ENCODE measurements at regions not wholly inside any gene's neighbourhood (a gene's known extent, or its start where the extent isn't known, plus 50 kb on each side); places are given as distances from the start of the nearest gene placed in this dataset.

DNA sequence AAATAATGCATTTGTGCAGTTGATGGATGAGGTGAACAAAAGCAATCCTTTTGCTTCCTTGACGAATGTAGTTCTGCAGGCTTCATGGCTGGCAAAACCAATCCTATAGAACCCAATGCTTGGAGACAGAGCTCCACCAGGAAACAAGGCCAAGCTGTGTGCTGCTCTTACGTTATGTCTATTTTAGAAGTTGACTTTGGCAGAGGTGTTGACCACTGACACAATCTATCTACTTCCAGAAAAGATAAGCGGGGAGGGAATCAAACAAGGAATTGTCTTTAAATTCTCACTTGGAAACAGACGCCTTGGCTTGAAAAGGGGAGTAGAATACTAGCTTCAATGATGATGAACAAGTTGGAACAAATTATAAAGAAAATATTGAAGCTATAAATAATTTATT lies 211.2 kb downstream of the SETD4 start:
- POLR2A ChIA-PET = no interaction called here
- no peaks in the 10 kb centered on the region for H4K20me1 ChIP-seq (ENCODE audit: insufficient read depth)
- H3K36me3 ChIP-seq (replicated peaks in 1 of 2; ENCODE audit: control insufficient read depth in 1 of 2, insufficient read depth in 2 of 2, low read length in 1 of 2) = no peaks in the 10 kb centered on the region
- H3K4me1 ChIP-seq (ENCODE audit: control insufficient read depth in 1 of 2, insufficient read depth in 2 of 2, low read depth in 1 of 2, low read length in 1 of 2) = peaks cover 0 to 8% of the 10 kb centered on the region in 2 experiments; a peak in 2 of 4 replicates
- H3K27ac ChIP-seq (ENCODE audit: low read depth in 2 of 2, low read length in 1 of 2) = no peak overlapping the region
- CTCF ChIA-PET = interaction anchor here (0.7 to 3.9 kb wide), 3 partner anchors 9 to 13 kb away, joined by 3 to 23 read pairs (median 3); no protein-coding TSS in a partner anchor
- DNase-seq = no peak
- H3K4me3 ChIP-seq (ENCODE audit: low read depth in 2 of 2, low read length in 1 of 2) = no peak overlapping the region
- H3K4me2 ChIP-seq = no peak overlapping the region
- no peaks in the 10 kb centered on the region; the same call in 1 of the 2 replicates for H3K27me3 ChIP-seq (ENCODE audit: insufficient read depth)
- H2AFZ ChIP-seq (ENCODE audit: low read depth) = no peak overlapping the region
- 51% methylated on average over 4 of the region's 4 CpGs for WGBS (ENCODE audit: low lambda C conversion rate)
- peaks cover 3% of the 10 kb centered on the region for H3F3A ChIP-seq (replicated peaks; ENCODE audit: insufficient read depth)
- H3K79me2 ChIP-seq (ENCODE audit: insufficient read depth) = no peaks in the 10 kb centered on the region
- H3K9me2 ChIP-seq = no peaks in the 10 kb centered on the region
- H3K9me3 ChIP-seq = no peaks in the 10 kb centered on the region
- H3K9ac ChIP-seq = no peak overlapping the region
- TF ChIP-seq RCOR1 (IDR thresholded peaks at IDR 0.05; ENCODE audit: low read length) = no peak
- no peak for TF ChIP-seq EP300 (IDR thresholded peaks at IDR 0.05; ENCODE audit: borderline replicate concordance in 1 of 2, low read depth in 1 of 2, low read length in 1 of 2)
- no peak for TF ChIP-seq FOSL2 (IDR thresholded peaks at IDR 0.05; ENCODE audit: borderline replicate concordance, low read depth)
- no peak for TF ChIP-seq YY1 (IDR thresholded peaks at IDR 0.05; ENCODE audit: low read depth)
- no peak for TF ChIP-seq NFIC (IDR thresholded peaks at IDR 0.05; ENCODE audit: borderline replicate concordance)
- no peak for TF ChIP-seq FOXM1 (IDR thresholded peaks at IDR 0.05; ENCODE audit: low read depth)

DNA sequence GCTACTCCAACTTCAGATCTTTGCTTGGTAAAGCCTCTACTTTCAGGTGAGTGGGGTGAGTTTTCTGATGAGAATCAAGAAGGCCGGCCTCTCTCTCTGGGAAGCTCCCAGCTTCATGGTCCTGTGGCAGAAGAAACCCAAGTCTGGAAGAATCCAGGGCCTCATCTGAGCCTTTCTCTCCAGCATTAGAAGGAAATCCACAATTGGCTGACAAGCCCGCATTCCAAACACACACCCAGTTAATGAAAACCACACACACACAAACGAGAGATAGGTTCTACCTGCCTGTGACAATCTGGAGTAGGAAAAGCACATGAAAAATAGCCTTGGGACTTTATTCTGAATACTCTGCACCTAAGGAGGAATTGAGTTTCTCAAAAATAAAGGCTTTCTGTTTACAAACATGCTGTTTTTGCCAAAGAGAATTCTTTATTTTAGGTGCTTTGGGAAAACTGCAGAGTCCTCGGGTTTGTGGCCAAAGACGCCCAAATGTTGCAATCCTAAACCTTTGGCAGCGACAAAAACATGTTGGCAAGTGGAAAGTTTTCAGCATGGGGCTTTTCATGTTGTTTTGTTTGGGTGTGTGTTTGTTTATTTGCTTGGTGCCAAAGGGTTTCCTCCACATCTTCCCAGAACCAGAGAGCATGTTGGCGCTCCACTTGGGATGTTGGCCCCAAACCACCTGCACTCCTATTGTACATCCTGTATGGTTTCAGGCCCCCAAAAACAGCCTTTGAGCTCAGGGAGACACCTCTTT lies 216.2 kb downstream of the SETD4 start:
- H3K27me3 ChIP-seq (ENCODE audit: insufficient read depth) = no peaks in the 10 kb centered on the region; the same call in 1 of the 2 replicates
- no peaks in the 10 kb centered on the region for H4K20me1 ChIP-seq (ENCODE audit: insufficient read depth)
- DNase-seq = no peak
- POLR2A ChIA-PET = no interaction called here
- 35% methylated on average over 7 of the region's 7 CpGs for WGBS (ENCODE audit: low lambda C conversion rate)
- no peaks in the 10 kb centered on the region for H3K9me3 ChIP-seq
- no peak overlapping the region for H3K9ac ChIP-seq
- H3K4me1 ChIP-seq (ENCODE audit: control insufficient read depth in 1 of 2, insufficient read depth in 2 of 2, low read depth in 1 of 2, low read length in 1 of 2) = no peaks in the 10 kb centered on the region
- no peak overlapping the region for H3K4me3 ChIP-seq (ENCODE audit: low read depth in 2 of 2, low read length in 1 of 2)
- H3K4me2 ChIP-seq = no peak overlapping the region
- no peaks in the 10 kb centered on the region for H3K36me3 ChIP-seq (replicated peaks in 1 of 2; ENCODE audit: control insufficient read depth in 1 of 2, insufficient read depth in 2 of 2, low read length in 1 of 2)
- no peak overlapping the region for H2AFZ ChIP-seq (ENCODE audit: low read depth)
- H3K79me2 ChIP-seq (ENCODE audit: insufficient read depth) = no peaks in the 10 kb centered on the region
- TF ChIP-seq ELF1 (IDR thresholded peaks at IDR 0.05) (no peak), GABPA (IDR thresholded peaks at IDR 0.05; ENCODE audit: low read depth) (no peak), CHD2 (IDR thresholded peaks at IDR 0.05; ENCODE audit: low read length, partially characterized antibody) (no peak), RFX5 (IDR thresholded peaks at IDR 0.05; ENCODE audit: low read length) (no peak), EZH2phosphoT487 (IDR thresholded peaks at IDR 0.05; ENCODE audit: borderline replicate concordance, low read depth) (no peak), FOXM1 (IDR thresholded peaks at IDR 0.05; ENCODE audit: low read depth) (no peak), RCOR1 (IDR thresholded peaks at IDR 0.05; ENCODE audit: low read length) (no peak), GATA2 (CRISPR knock-in tag; IDR thresholded peaks at IDR 0.05) (no peak), POLR2AphosphoS5 (IDR thresholded peaks at IDR 0.05; ENCODE audit: low read depth, low read length) (no peak), YY1 (IDR thresholded peaks at IDR 0.05; ENCODE audit: low read depth) (no peak), FOSL2 (IDR thresholded peaks at IDR 0.05; ENCODE audit: borderline replicate concordance, low read depth) (no peak), JUND (IDR thresholded peaks at IDR 0.05) (no peak), MXI1 (IDR thresholded peaks at IDR 0.05; ENCODE audit: low read depth, low read length) (no peak), MEF2A (IDR thresholded peaks at IDR 0.05; ENCODE audit: borderline replicate concordance, low read depth) (no peak), SIN3A (IDR thresholded peaks at IDR 0.05; ENCODE audit: borderline replicate concordance, low read depth, low read length) (no peak)
- TF ChIP-seq, protein P1, sequence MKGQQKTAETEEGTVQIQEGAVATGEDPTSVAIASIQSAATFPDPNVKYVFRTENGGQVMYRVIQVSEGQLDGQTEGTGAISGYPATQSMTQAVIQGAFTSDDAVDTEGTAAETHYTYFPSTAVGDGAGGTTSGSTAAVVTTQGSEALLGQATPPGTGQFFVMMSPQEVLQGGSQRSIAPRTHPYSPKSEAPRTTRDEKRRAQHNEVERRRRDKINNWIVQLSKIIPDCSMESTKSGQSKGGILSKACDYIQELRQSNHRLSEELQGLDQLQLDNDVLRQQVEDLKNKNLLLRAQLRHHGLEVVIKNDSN (IDR thresholded peaks at IDR 0.05; ENCODE audit: borderline replicate concordance, low read depth) = no peak
- TF ChIP-seq, protein P2, sequence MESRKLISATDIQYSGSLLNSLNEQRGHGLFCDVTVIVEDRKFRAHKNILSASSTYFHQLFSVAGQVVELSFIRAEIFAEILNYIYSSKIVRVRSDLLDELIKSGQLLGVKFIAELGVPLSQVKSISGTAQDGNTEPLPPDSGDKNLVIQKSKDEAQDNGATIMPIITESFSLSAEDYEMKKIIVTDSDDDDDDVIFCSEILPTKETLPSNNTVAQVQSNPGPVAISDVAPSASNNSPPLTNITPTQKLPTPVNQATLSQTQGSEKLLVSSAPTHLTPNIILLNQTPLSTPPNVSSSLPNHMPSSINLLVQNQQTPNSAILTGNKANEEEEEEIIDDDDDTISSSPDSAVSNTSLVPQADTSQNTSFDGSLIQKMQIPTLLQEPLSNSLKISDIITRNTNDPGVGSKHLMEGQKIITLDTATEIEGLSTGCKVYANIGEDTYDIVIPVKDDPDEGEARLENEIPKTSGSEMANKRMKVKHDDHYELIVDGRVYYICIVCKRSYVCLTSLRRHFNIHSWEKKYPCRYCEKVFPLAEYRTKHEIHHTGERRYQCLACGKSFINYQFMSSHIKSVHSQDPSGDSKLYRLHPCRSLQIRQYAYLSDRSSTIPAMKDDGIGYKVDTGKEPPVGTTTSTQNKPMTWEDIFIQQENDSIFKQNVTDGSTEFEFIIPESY (IDR thresholded peaks at IDR 0.05; ENCODE audit: borderline replicate concordance, low read depth) = no peak
- TF ChIP-seq, protein P3, sequence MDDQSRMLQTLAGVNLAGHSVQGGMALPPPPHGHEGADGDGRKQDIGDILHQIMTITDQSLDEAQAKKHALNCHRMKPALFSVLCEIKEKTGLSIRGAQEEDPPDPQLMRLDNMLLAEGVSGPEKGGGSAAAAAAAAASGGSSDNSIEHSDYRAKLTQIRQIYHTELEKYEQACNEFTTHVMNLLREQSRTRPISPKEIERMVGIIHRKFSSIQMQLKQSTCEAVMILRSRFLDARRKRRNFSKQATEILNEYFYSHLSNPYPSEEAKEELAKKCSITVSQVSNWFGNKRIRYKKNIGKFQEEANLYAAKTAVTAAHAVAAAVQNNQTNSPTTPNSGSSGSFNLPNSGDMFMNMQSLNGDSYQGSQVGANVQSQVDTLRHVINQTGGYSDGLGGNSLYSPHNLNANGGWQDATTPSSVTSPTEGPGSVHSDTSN (IDR thresholded peaks at IDR 0.05) = no peak
- TF ChIP-seq, protein P4, sequence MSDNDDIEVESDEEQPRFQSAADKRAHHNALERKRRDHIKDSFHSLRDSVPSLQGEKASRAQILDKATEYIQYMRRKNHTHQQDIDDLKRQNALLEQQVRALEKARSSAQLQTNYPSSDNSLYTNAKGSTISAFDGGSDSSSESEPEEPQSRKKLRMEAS (IDR thresholded peaks at IDR 0.05; ENCODE audit: low read depth) = no peak
- TF ChIP-seq, protein P5, sequence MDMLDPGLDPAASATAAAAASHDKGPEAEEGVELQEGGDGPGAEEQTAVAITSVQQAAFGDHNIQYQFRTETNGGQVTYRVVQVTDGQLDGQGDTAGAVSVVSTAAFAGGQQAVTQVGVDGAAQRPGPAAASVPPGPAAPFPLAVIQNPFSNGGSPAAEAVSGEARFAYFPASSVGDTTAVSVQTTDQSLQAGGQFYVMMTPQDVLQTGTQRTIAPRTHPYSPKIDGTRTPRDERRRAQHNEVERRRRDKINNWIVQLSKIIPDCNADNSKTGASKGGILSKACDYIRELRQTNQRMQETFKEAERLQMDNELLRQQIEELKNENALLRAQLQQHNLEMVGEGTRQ (IDR thresholded peaks at IDR 0.05; ENCODE audit: borderline replicate concordance, low read depth, low read length) = no peak
- H3K27ac ChIP-seq (ENCODE audit: low read depth in 2 of 2, low read length in 1 of 2) = no peak overlapping the region
- no peaks in the 10 kb centered on the region for H3K9me2 ChIP-seq
- H3F3A ChIP-seq (replicated peaks; ENCODE audit: insufficient read depth) = no peaks in the 10 kb centered on the region
- CTCF ChIA-PET = interaction anchor here (1.0 to 2.9 kb wide), 3 partner anchors 20 to 1151 kb away, joined by 3 to 11 read pairs (median 9); no protein-coding TSS in a partner anchor

Measured in SK-N-SH (cell line).